NCI-H345 (cell line): ENCODE measurements at regions not wholly inside any gene's neighbourhood (a gene's known extent, or its start where the extent isn't known, plus 50 kb on each side); places are given as distances from the start of the nearest gene placed in this dataset.
A peak's percentile ranks its signal among the peaks of the same experiment; 100 is the strongest.

Experiments used
- DNase-seq: peaks from one replicate; lab custom pipeline; 2025; lab: John Stamatoyannopoulos, UW

- DNase-seq = no peak
Measured at GRCh38 chr6:158249340-158249836, 62.9 kb upstream of the TULP4 start.

GRCh38 chr6:158251565-158251964, 60.7 kb upstream of the TULP4 start:
- no peak for DNase-seq

GRCh38 chr6:158253248-158253647, 59.0 kb upstream of the TULP4 start:
- no peak for DNase-seq

- no peak for DNase-seq
Measured at GRCh38 chr6:158255275-158255988, 56.8 kb upstream of the TULP4 start.

GRCh38 chr6:158255989-158256601, 56.2 kb upstream of the TULP4 start:
- no peak for DNase-seq

- peak; percentile 11 for DNase-seq
Measured at GRCh38 chr6:158256746-158257424, 55.4 kb upstream of the TULP4 start.

- no peak for DNase-seq
Measured at GRCh38 chr6:158257425-158257759, 54.9 kb upstream of the TULP4 start.

- no peak for DNase-seq
Measured at GRCh38 chr6:158257781-158258180, 54.5 kb upstream of the TULP4 start.

- no peak for DNase-seq
Measured at GRCh38 chr6:158259136-158259535, 53.1 kb upstream of the TULP4 start.

GRCh38 chr6:158259845-158260244, 52.4 kb upstream of the TULP4 start:
- no peak for DNase-seq

GRCh38 chr6:158262082-158262481, 50.2 kb upstream of the TULP4 start:
- DNase-seq = no peak
